Hepatic stellate cell (primary cell): ENCODE measurements at regions not wholly inside any gene's neighbourhood (a gene's known extent, or its start where the extent isn't known, plus 50 kb on each side); places are given as distances from the start of the nearest gene placed in this dataset.

Experiments
- DNase-seq: peaks from one replicate; pipeline ENCODE4 v3.0.0; 2011; ENCODE audit warnings: low spot score

DNA sequence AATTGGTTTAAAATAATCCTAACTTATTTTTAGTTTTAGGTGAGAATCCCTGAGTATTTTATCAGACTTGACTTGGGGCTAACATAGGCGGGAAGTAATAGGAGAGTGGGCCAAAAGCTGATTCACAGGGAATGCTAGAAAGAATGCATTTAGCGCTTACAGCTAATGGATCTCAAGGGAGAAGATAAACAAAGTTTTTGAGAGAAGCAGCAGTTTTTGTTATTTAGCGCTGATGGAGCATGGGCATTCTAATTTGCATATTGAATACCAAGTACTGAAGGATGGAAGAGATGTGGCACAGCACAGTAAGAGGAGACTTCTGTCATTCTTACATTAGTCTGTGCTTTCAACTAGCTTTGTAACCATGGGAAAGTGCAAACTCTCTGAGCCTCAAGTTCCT, 436.0 kb upstream of the FBXO33 start:
- DNase-seq, result no peak

- no peak for DNase-seq
Observed at GRCh38 chr14:39863441-39863840, 431.2 kb upstream of the FBXO33 start.

- no peak for DNase-seq
Observed at GRCh38 chr14:39861696-39862095, 429.5 kb upstream of the FBXO33 start.

DNA sequence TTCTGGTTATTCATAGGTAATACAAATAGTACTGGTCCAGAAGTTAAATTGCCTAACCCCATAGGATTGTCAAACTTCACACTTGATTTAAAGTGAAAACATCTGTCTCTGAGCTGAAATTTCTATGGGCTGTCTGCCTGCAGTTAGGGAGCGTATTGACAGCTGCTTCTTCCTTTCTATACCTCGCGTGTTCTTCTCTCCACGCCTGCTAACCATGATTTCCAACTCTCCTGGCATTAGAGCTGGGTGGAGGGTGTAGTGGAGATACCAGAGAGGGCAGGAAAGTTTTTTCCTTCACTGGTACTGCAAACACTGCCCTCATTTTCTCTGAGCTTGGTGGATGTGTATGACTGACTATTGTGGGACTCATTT, 429.0 kb upstream of the FBXO33 start:
- DNase-seq, result no peak

DNA sequence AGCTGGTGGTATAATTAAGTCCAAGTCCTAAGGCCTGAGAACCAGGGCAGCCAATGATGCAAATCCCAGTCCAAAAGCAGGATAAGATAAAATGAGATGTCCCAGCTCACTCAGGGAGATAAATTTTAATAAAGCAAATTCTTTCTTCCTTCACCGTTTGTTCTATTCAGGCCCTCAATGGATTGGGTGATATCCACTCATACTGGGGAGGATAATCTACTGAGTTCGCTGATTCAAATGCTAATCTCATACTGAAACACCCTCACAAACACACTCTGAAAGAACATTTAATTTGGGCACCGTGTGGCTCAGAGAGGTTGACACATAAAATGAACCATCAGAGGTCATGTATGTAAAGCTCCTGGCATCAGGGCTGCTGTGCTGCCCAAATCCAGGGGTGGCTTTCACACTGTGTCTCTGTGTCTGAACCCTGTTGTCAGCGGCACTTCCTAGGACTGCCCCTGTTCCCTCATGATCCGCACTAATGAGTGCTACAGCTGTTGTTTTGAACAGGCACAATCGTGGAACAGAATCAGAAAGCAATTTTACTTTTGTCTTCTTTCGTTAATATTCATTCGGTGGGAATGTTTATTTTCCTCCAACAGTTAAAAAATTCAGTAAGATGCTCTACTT, 428.5 kb upstream of the FBXO33 start:
- DNase-seq, result no peak

- DNase-seq, result no peak
Observed at GRCh38 chr14:39859314-39859713, 427.1 kb upstream of the FBXO33 start.

DNA sequence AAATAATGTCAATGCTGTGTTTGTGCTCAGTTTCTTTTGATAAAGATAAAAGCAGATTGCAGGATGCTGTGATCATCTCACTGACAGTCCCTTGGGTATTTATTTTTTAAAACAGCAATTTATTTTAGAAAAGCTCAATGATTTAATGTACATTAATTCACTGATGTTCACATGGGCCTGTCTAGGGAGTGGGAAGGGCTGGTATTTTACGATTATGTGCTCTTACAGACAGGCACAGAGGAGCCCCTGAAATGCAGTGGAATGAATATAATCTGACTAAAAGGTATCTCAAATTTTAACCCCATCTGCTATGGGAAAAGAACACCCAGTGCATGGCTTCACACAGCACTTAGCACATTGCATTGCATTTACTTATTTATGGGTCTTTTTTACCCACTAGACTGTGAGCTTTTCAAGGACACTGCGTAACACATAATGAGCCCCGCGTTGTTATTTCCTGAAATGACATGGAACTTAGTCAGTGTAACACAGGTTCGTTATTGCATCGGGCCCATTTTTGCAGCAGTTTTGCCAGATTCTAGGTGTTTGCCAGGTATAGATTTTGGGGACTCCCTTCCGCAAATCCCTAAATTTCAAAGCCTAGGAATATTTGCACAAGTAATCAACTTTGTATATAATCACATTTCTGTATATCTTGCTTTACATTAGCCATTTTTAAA, 425.3 kb upstream of the FBXO33 start:
- no peak for DNase-seq

DNA sequence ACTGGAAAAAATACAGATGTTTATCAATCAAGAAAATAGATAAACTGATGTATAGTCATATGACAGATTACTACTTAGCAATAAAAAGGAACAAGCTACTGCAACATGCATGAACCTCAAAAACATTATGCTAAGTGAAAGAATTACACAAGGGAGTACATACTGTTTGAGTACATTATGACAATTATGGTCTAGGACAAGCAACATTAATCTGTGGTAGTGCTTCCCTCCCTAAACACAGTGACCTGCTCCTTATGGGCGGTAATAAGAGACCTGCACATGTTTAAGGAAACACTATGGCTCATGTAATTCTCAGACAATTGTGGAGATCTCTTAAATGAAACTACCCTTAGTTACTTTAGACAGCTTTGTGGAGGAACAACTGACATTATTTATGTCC, 421.2 kb upstream of the FBXO33 start:
- DNase-seq, result no peak

DNA sequence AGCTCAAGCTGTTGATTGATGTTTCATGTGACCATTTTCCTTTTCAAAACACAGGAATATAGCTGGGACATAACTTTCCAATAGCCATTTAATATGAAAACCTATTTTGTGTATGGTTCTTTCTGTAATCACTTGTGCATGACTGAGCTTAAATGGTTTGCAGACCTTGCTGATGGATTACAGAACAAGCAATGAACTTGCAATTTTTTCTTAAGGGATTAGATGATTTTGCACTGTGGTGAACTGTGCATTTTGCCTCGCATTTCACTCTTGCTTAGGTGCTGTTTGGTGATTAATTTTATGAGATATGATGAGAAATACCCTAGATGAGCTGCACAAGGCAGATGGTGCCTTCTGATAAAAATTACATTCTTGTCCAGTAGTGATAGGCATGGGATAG, 419.0 kb upstream of the FBXO33 start:
- no peak for DNase-seq

DNA sequence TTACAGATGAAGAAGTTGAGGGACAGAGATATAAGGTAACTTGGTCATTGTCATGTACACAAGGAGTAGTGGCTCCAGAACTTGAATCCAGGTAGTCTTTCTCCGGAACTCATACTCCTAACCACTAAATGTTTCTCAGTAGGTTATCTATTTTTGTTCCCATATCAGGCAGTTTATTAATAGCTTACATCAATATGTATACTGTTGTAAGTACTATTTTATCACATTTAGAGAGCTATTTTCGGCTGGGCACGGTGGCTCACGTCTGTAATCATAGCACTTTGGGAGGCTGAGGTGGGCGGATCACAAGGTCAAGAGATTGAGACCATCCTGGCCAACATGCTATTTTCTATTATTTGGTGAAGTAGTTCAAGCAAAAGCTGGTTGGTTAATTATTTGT, 415.6 kb upstream of the FBXO33 start:
- DNase-seq, result no peak

- DNase-seq, result no peak
Observed at GRCh38 chr14:39847194-39847593, 415.0 kb upstream of the FBXO33 start.

GRCh38 chr14:39843881-39844280, 411.6 kb upstream of the FBXO33 start:
- DNase-seq, result no peak

DNA sequence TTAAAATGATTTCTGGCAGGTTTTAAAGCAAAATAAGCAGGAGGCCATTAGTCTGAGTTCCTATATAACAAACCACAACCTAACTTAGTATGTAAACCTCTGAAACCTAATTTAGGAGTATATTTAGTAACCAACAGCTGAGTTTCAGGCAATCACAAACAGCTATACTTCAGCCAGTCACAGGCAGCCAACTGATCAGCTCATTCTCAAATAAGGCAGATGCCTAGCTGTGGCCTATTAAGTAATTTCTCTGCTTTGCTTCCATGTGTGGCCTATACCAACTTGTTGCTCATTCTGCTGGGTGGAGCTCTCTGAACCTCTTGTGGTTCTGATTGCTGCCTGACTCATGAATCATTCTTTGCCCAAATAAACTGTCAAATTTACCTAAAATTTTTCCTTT, 408.9 kb upstream of the FBXO33 start:
- DNase-seq, result no peak

- DNase-seq, result no peak
Observed at GRCh38 chr14:39827901-39828655, 395.8 kb upstream of the FBXO33 start.

- no peak for DNase-seq
Observed at GRCh38 chr14:39812532-39813320, 380.5 kb upstream of the FBXO33 start.

GRCh38 chr14:39807271-39807670, 375.0 kb upstream of the FBXO33 start:
- no peak for DNase-seq

DNA sequence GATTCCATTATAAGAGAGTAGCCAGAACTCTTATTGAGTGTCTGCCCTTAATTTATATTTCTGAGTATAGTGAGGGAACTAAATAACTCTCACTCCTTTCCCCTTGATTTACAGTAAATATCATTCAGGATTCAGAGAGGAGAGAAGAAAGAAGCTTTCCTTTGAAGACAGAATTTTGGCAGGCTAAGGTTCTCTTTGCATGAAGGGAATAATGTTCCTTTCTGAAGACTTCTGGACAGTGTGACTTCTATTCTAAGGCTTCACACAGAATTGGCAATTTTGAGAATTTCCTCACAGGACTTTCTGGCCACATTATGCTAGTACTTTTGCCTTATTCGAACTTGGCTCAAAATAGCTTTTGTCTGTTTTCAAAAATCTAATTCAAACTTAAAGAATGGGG, 352.2 kb upstream of the FBXO33 start:
- no peak for DNase-seq

DNA sequence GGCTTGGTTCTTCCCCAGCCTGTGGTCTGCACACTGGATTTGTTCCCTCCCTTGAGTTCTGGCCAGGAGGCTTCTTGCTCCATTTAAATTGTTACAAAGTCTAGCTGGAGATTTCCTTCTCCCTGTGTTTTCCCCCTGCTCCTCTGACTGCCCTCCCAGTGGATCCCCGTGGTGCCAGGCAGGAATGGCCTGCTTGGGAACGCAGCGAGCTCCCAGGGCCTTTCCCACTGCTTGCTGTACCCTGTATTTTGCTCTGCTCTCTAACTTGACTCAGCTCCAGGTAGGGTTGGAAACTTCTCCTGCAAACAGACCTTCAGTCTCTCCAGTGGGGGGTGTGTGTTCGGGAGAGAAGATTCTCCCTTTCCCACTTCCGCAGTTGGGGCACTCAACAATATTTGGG, 349.2 kb upstream of the FBXO33 start:
- no peak for DNase-seq

- no peak for DNase-seq
Observed at GRCh38 chr14:39773387-39774126, 341.3 kb upstream of the FBXO33 start.

DNA sequence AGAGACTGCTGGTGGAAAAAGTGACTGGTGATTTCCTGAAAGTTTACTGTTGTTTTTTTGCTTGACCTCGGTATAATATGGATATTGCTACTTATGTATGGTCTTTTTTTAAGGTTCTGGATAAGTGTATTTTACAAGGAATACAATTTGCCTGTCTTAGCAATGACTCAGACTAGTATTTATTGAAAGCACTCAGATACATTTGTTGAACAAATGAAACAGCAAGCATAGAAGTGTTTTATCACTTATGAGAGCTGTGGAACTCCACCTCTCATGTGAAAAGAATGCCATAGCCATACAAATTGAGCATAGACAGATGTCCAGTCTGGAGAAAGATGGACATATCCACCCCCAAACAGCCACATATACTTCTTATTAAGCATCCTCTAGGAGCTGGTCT, 340.4 kb upstream of the FBXO33 start:
- no peak for DNase-seq

DNA sequence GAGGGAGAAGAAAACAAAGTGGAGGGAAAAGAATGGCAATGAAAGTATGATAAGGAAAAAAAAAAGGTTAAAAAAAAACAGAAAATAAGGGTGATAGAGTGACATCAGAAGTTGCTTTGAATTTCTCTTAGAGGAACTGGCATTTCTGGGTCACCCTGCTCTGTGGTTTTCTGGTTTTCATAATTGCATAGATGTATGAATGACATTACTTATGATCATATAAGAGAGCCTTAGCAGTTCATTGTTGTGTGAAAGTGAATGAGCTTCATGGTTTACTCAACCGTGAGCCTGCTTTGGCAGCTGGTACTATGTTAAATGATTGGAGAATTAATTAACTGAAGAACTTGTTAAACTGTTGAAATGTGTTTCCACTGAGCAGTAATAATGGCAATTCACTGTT, 336.4 kb upstream of the FBXO33 start:
- DNase-seq, result no peak

DNA sequence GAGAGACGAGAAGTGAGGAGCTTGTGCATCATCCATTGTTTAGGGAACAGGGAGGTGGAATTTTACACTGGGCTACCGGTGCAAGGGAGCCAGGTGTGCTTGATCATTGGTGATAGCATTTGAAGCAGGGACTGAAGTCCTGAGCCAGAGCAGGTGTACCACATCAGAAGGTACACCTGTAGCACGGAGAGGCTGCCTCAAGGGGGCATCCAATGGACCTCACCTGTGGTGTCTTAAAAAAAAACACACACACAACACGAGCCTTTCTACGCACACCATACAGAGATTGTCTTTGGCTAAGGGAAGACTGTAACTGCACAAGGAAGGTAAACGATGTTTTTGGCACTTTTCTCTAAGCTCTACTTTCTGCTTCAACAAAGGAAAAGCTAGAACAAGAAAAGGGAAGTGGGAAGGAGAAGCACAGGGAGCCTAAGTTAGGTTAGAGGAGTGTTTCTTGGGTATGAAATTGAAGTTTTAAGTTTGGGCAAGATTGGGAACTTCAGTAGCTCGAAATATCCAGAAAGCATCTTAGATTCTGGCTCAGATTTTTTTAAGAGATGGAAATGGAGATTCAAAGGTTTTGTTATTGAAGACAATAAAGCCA, 334.3 kb upstream of the FBXO33 start:
- DNase-seq, result no peak
